ENCODE measurements at regions not wholly inside any gene's neighbourhood (a gene's known extent, or its start where the extent isn't known, plus 50 kb on each side); places are given as distances from the start of the nearest gene placed in this dataset.

GRCh38 chr11:111128076-111128870, 117.3 kb upstream of the POU2AF2 start:
- H3K9me3 Mint-ChIP-seq: peaks cover 0 to 2% of the 10 kb centered on the region in 2 donors
- H3K36me3 Mint-ChIP-seq: no peaks in the 10 kb centered on the region
- WGBS (ENCODE audit: insufficient coverage): 79% methylated on average over 3 of the region's 3 CpGs
- Histone ChIP-seq H3K27ac (ENCODE audit: low read length) (no peak overlapping the region), H3K4me3 (ENCODE audit: low read length) (no peak overlapping the region), H3K36me3 (ENCODE audit: control insufficient read depth, insufficient read depth, low read length) (no peaks in the 10 kb centered on the region), H3K9me3 (ENCODE audit: control insufficient read depth, insufficient read depth, low read length) (no peaks in the 10 kb centered on the region), H3K27me3 (ENCODE audit: control insufficient read depth, insufficient read depth, low read length) (no peaks in the 10 kb centered on the region), H3K4me1 (ENCODE audit: control insufficient read depth, insufficient read depth, low read length) (no peaks in the 10 kb centered on the region)
- H3K27ac Mint-ChIP-seq: no peak overlapping the region
- no peaks in the 10 kb centered on the region for H3K4me1 Mint-ChIP-seq
- no peaks in the 10 kb centered on the region for H3K27me3 Mint-ChIP-seq (ENCODE audit: low read depth in 2 of 2)
- no peak overlapping the region for H3K4me3 Mint-ChIP-seq
- TF ChIP-seq CTCF (IDR thresholded peaks at IDR 0.05): no peak
- intact Hi-C loops (cut with micrococcal nuclease): no loop called here
- ATAC-seq (no peak), DNase-seq (no peak)

GRCh38 chr11:111124724-111125123, 120.8 kb upstream of the POU2AF2 start:
- DNase-seq (no peak), ATAC-seq (no peak)
- Histone ChIP-seq H3K36me3 (ENCODE audit: control insufficient read depth, insufficient read depth, low read length) (no peaks in the 10 kb centered on the region), H3K4me3 (ENCODE audit: low read length) (no peak overlapping the region), H3K27ac (ENCODE audit: low read length) (no peak overlapping the region), H3K27me3 (ENCODE audit: control insufficient read depth, insufficient read depth, low read length) (no peaks in the 10 kb centered on the region), H3K9me3 (ENCODE audit: control insufficient read depth, insufficient read depth, low read length) (no peaks in the 10 kb centered on the region), H3K4me1 (ENCODE audit: control insufficient read depth, insufficient read depth, low read length) (no peaks in the 10 kb centered on the region)
- no peaks in the 10 kb centered on the region for H3K36me3 Mint-ChIP-seq
- H3K4me1 Mint-ChIP-seq: no peaks in the 10 kb centered on the region
- H3K27me3 Mint-ChIP-seq (ENCODE audit: low read depth in 2 of 2): no peaks in the 10 kb centered on the region
- no peak overlapping the region for H3K4me3 Mint-ChIP-seq
- TF ChIP-seq CTCF (IDR thresholded peaks at IDR 0.05): no peak
- no peak overlapping the region for H3K27ac Mint-ChIP-seq
- intact Hi-C loops (cut with micrococcal nuclease): no loop called here
- peaks cover 0 to 2% of the 10 kb centered on the region in 2 donors for H3K9me3 Mint-ChIP-seq
- 100% methylated on average over 1 of the region's 1 CpG for WGBS (ENCODE audit: insufficient coverage)

GRCh38 chr11:111123463-111124398, 121.8 kb upstream of the POU2AF2 start:
- DNase-seq (no peak), ATAC-seq (no peak)
- H3K4me3 ChIP-seq (ENCODE audit: low read length): no peak overlapping the region
- no peaks in the 10 kb centered on the region for H3K9me3 ChIP-seq (ENCODE audit: control insufficient read depth, insufficient read depth, low read length)
- H3K27ac Mint-ChIP-seq: no peak overlapping the region
- no peaks in the 10 kb centered on the region for H3K36me3 ChIP-seq (ENCODE audit: control insufficient read depth, insufficient read depth, low read length)
- no peaks in the 10 kb centered on the region for H3K36me3 Mint-ChIP-seq
- intact Hi-C loops (cut with micrococcal nuclease): no loop called here
- H3K9me3 Mint-ChIP-seq: peaks cover 0 to 2% of the 10 kb centered on the region in 2 donors
- TF ChIP-seq CTCF (IDR thresholded peaks at IDR 0.05): no peak
- no peaks in the 10 kb centered on the region for H3K4me1 Mint-ChIP-seq
- no peaks in the 10 kb centered on the region for H3K4me1 ChIP-seq (ENCODE audit: control insufficient read depth, insufficient read depth, low read length)
- no peaks in the 10 kb centered on the region for H3K27me3 ChIP-seq (ENCODE audit: control insufficient read depth, insufficient read depth, low read length)
- no peaks in the 10 kb centered on the region for H3K27me3 Mint-ChIP-seq (ENCODE audit: low read depth in 2 of 2)
- H3K27ac ChIP-seq (ENCODE audit: low read length): no peak overlapping the region
- WGBS (ENCODE audit: insufficient coverage): no CpG with 5 or more reads among the region's 1 CpG
- H3K4me3 Mint-ChIP-seq: no peak overlapping the region
